Neural progenitor cell (in vitro differentiated cells): ENCODE measurements at regions not wholly inside any gene's neighbourhood (a gene's known extent, or its start where the extent isn't known, plus 50 kb on each side); places are given as distances from the start of the nearest gene placed in this dataset.

Experiments
- DNase-seq: peaks from one replicate; pipeline ENCODE4 v3.0.0-alpha.2; 2016; ENCODE audit warnings: low spot score
- H2AFZ ChIP-seq: fragments of 200-600 bp; sonication (generic); replicated peaks from 2 replicates; pipeline ENCODE4 v1.6.1; 2016; ENCODE audit warnings: antibody characterized with exemption
- H3F3A ChIP-seq: fragments of 200-600 bp; sonication (generic); 2 replicates; pipeline ENCODE4 v1.6.1; 2016; ENCODE audit warnings: antibody characterized with exemption, low read depth
- H3K27ac ChIP-seq: fragments of 200-600 bp; sonication (generic); 2 replicates; pipeline ENCODE4 v1.5.1; 2016; ENCODE audit warnings: mild to moderate bottlenecking
- H3K27me3 ChIP-seq: fragments of 200-600 bp; sonication (generic); 2 replicates; pipeline ENCODE4 v1.6.1; 2016; ENCODE audit warnings: mild to moderate bottlenecking, moderate library complexity
- H3K36me3 ChIP-seq: fragments of 200-600 bp; sonication (generic); 2 replicates; pipeline ENCODE4 v1.5.1; 2016
- H3K4me1 ChIP-seq: fragments of 200-600 bp; sonication (generic); 2 replicates; pipeline ENCODE4 v1.6.1; 2016; ENCODE audit warnings: mixed run types
- H3K4me2 ChIP-seq: fragments of 200-600 bp; sonication (generic); 2 replicates; pipeline ENCODE4 v1.6.1; 2016
- H3K4me3 ChIP-seq: fragments of 200-600 bp; sonication (generic); 2 replicates; pipeline ENCODE4 v1.5.1; 2016
- H3K79me2 ChIP-seq: fragments of 200-600 bp; sonication (generic); 2 replicates; pipeline ENCODE4 v1.6.1; 2016; ENCODE audit warnings: low read depth
- H3K9ac ChIP-seq: fragments of 200-600 bp; sonication (generic); 2 replicates; pipeline ENCODE4 v1.6.1; 2016
- H3K9me3 ChIP-seq: fragments of 200-600 bp; sonication (generic); 2 replicates; pipeline ENCODE4 v1.5.1; 2016; ENCODE audit warnings: low read depth
- H4K20me1 ChIP-seq: fragments of 200-600 bp; sonication (generic); 2 replicates; pipeline ENCODE4 v1.6.1; 2016; ENCODE audit warnings: low read depth
- H3K27ac Mint-ChIP-seq: 3 replicates; pipeline ENCODE4 v1.8.0; 2021; ENCODE audit warnings: mixed read lengths
- H3K27me3 Mint-ChIP-seq: 2 replicates; pipeline ENCODE4 v1.8.0; 2022; ENCODE audit warnings: low read depth, mild to moderate bottlenecking, inconsistent platforms, moderate library complexity, mixed read lengths; ENCODE audit not compliant: insufficient read depth
- H3K36me3 Mint-ChIP-seq: 3 replicates; pipeline ENCODE4 v1.8.0; 2021; ENCODE audit warnings: mixed read lengths
- H3K4me1 Mint-ChIP-seq: 3 replicates; pipeline ENCODE4 v1.8.0; 2021; ENCODE audit warnings: mixed read lengths
- H3K4me3 Mint-ChIP-seq: 3 replicates; pipeline ENCODE4 v1.8.0; 2021; ENCODE audit warnings: mild to moderate bottlenecking, moderate library complexity, mixed read lengths
- H3K9me3 Mint-ChIP-seq: 3 replicates; pipeline ENCODE4 v1.8.0; 2020; ENCODE audit warnings: mixed read lengths
- EZH2 ChIP-seq: fragments of 200-600 bp; sonication (generic); IDR thresholded peaks from 2 replicates; pipeline ENCODE4 v1.6.1; 2017; ENCODE audit warnings: antibody characterized with exemption, mild to moderate bottlenecking, moderate library complexity
- EZH2phosphoT487 ChIP-seq: fragments of 200-600 bp; sonication (generic); IDR thresholded peaks from 2 replicates; pipeline ENCODE4 v1.6.1; 2017; ENCODE audit warnings: antibody characterized with exemption
- TF ChIP-seq, protein P1 (sequence below): fragments of 200-600 bp; sonication (generic); IDR thresholded peaks from 2 replicates; pipeline ENCODE4 v1.5.1; 2017; ENCODE audit warnings: antibody characterized with exemption, mild to moderate bottlenecking

DNA sequence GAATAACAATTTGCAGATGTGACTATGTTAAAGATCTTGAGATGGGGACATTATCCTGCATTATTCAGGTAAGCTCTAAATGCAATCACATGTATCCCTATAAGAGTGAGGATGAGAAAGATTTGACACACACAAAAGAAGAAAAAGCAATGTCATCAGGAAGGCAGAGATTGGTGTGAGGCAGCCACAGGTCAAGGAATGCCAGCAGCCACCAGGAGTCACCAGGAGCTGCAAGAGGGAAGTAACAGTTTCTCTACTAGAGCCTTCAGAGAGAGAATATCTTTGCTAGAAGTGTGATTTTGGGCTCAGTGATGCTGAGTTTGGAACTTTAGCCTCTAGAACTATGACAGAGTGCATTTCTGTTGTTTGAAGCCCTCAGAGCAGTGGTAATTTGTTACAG, 700.3 kb upstream of the SEMA3D start:
- H3K27me3 ChIP-seq = no peaks in the 10 kb centered on the region
- no peaks in the 10 kb centered on the region for H3F3A ChIP-seq
- H3K27ac ChIP-seq = no peak overlapping the region
- no peak overlapping the region for H3K4me2 ChIP-seq
- H3K4me1 ChIP-seq = no peaks in the 10 kb centered on the region
- Mint-ChIP-seq H3K9me3 (no peaks in the 10 kb centered on the region), H3K36me3 (no peaks in the 10 kb centered on the region), H3K4me1 (no peaks in the 10 kb centered on the region), H3K4me3 (no peak overlapping the region), H3K27me3 (peaks cover 3% of the 10 kb centered on the region), H3K27ac (no peak overlapping the region)
- no peaks in the 10 kb centered on the region for H3K36me3 ChIP-seq
- TF ChIP-seq EZH2phosphoT487 = no peak
- TF ChIP-seq EZH2 = no peak
- TF ChIP-seq, protein P1, sequence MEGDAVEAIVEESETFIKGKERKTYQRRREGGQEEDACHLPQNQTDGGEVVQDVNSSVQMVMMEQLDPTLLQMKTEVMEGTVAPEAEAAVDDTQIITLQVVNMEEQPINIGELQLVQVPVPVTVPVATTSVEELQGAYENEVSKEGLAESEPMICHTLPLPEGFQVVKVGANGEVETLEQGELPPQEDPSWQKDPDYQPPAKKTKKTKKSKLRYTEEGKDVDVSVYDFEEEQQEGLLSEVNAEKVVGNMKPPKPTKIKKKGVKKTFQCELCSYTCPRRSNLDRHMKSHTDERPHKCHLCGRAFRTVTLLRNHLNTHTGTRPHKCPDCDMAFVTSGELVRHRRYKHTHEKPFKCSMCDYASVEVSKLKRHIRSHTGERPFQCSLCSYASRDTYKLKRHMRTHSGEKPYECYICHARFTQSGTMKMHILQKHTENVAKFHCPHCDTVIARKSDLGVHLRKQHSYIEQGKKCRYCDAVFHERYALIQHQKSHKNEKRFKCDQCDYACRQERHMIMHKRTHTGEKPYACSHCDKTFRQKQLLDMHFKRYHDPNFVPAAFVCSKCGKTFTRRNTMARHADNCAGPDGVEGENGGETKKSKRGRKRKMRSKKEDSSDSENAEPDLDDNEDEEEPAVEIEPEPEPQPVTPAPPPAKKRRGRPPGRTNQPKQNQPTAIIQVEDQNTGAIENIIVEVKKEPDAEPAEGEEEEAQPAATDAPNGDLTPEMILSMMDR = peak; percentile 15
- no peaks in the 10 kb centered on the region for H3K79me2 ChIP-seq
- no peaks in the 10 kb centered on the region for H4K20me1 ChIP-seq
- no peak for DNase-seq
- no peak overlapping the region for H2AFZ ChIP-seq
- H3K9ac ChIP-seq = no peak overlapping the region
- no peaks in the 10 kb centered on the region for H3K9me3 ChIP-seq
- no peak overlapping the region for H3K4me3 ChIP-seq

DNA sequence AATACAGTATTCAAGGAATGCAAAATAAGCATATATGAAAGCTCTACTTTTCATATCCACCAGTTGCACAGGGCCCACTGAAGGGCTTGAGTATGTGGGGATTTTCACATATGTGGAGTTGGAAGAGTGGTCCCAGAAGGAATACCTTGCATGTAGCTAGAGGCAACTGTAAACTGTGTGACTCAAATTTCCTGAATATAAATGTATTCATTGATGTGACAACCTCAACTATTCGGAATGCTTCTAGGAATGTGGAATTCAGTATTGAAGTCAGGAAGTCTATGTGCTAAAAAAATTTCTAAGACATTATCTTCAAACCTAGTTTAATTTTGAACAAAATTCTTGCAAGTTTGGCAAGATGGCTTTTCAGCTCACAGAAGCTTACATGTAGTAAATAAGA, 695.5 kb upstream of the SEMA3D start:
- Histone ChIP-seq H3K27ac (no peak overlapping the region), H3K27me3 (no peaks in the 10 kb centered on the region), H3K9me3 (no peaks in the 10 kb centered on the region), H3K36me3 (no peaks in the 10 kb centered on the region), H3K4me3 (no peak overlapping the region), H2AFZ (no peak overlapping the region), H3K4me1 (no peaks in the 10 kb centered on the region), H3K9ac (no peak overlapping the region), H3K4me2 (no peak overlapping the region), H3K79me2 (no peaks in the 10 kb centered on the region), H4K20me1 (no peaks in the 10 kb centered on the region), H3F3A (no peaks in the 10 kb centered on the region)
- Mint-ChIP-seq H3K36me3 (no peaks in the 10 kb centered on the region), H3K4me1 (no peaks in the 10 kb centered on the region), H3K4me3 (no peak overlapping the region), H3K27ac (no peak overlapping the region), H3K27me3 (peaks cover 5% of the 10 kb centered on the region), H3K9me3 (no peaks in the 10 kb centered on the region)
- no peak for DNase-seq
- TF ChIP-seq, protein P1 = no peak
- TF ChIP-seq EZH2phosphoT487 (no peak), EZH2 (no peak)

DNA sequence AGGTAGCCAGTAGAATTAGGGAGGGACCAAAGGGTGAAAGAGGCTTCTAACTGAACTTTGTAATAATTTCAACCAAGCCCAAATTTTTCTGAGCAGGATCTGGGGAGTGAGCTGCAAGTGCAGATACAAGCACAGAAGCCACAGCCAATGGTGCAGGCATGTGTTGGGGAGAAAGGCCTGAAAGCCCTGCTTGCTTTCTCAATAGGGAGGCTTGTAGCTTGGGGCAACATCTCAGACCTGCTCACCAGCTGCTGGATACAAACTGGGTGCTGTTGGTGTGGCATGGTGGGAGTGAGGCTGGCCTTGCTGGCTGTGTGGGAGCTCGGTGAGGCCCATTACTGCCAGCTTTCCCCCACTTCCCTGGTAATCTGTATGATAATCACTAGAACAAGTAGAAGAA, 688.5 kb upstream of the SEMA3D start:
- Histone ChIP-seq H3K4me2 (no peak overlapping the region), H3K4me1 (no peaks in the 10 kb centered on the region), H3K36me3 (no peaks in the 10 kb centered on the region), H3K27ac (no peak overlapping the region), H2AFZ (peak overlapping the region; percentile 48), H3F3A (no peaks in the 10 kb centered on the region), H3K27me3 (no peaks in the 10 kb centered on the region), H4K20me1 (no peaks in the 10 kb centered on the region), H3K9ac (no peak overlapping the region), H3K9me3 (no peaks in the 10 kb centered on the region), H3K4me3 (no peak overlapping the region), H3K79me2 (no peaks in the 10 kb centered on the region)
- Mint-ChIP-seq H3K27me3 (peaks cover 2% of the 10 kb centered on the region), H3K9me3 (peaks cover 11% of the 10 kb centered on the region), H3K4me3 (no peak overlapping the region), H3K27ac (no peak overlapping the region), H3K4me1 (no peaks in the 10 kb centered on the region), H3K36me3 (no peaks in the 10 kb centered on the region)
- no peak for DNase-seq
- no peak for TF ChIP-seq EZH2
- TF ChIP-seq EZH2phosphoT487 = no peak
- TF ChIP-seq, protein P1 = no peak
